ENCODE measurements at regions not wholly inside any gene's neighbourhood (a gene's known extent, or its start where the extent isn't known, plus 50 kb on each side); places are given as distances from the start of the nearest gene placed in this dataset.
"Not testable (repeated sequence)": the region's sequence is repeated elsewhere in the genome, so short reads cannot be mapped to it uniquely, and the experiment has no call there.

- DNase-seq: no peak
Measured at GRCh38 chr17:71769850-71770249, 351.0 kb upstream of the SOX9 start.

- no peak for DNase-seq
Measured at GRCh38 chr17:71777048-71777640, 343.7 kb upstream of the SOX9 start.

- DNase-seq: no peak
Measured at GRCh38 chr17:71779482-71779881, 341.3 kb upstream of the SOX9 start.

- DNase-seq: no peak
Measured at GRCh38 chr17:71780596-71780995, 340.2 kb upstream of the SOX9 start.

GRCh38 chr17:71782021-71782420 is 338.8 kb upstream of the SOX9 start:
- not testable (repeated sequence) for DNase-seq

GRCh38 chr17:71790791-71791190 is 330.0 kb upstream of the SOX9 start:
- no peak for DNase-seq

GRCh38 chr17:71791311-71791710 is 329.5 kb upstream of the SOX9 start:
- no peak for DNase-seq

- DNase-seq: no peak
Measured at GRCh38 chr17:71792966-71793365, 327.9 kb upstream of the SOX9 start.

- DNase-seq: no peak
Measured at GRCh38 chr17:71793518-71793917, 327.3 kb upstream of the SOX9 start.

- DNase-seq: no peak
Measured at GRCh38 chr17:71798701-71799100, 322.1 kb upstream of the SOX9 start.

GRCh38 chr17:71799657-71800056 is 321.2 kb upstream of the SOX9 start:
- no peak for DNase-seq

- no peak for DNase-seq
Measured at GRCh38 chr17:71801301-71801700, 319.5 kb upstream of the SOX9 start.

- no peak for DNase-seq
Measured at GRCh38 chr17:71802663-71803062, 318.2 kb upstream of the SOX9 start.

GRCh38 chr17:71803656-71804284 is 317.1 kb upstream of the SOX9 start:
- no peak for DNase-seq

- DNase-seq: no peak
Measured at GRCh38 chr17:71809537-71809936, 311.3 kb upstream of the SOX9 start.

GRCh38 chr17:71813861-71814260 is 307.0 kb upstream of the SOX9 start:
- DNase-seq: not testable (repeated sequence)

- DNase-seq: no peak
Measured at GRCh38 chr17:71821511-71821910, 299.3 kb upstream of the SOX9 start.

GRCh38 chr17:71824671-71825070 is 296.1 kb upstream of the SOX9 start:
- DNase-seq: no peak

GRCh38 chr17:71825687-71826086 is 295.1 kb upstream of the SOX9 start:
- DNase-seq: no peak

- DNase-seq: no peak
Measured at GRCh38 chr17:71828182-71828596, 292.6 kb upstream of the SOX9 start.

GRCh38 chr17:71830866-71831265 is 290.0 kb upstream of the SOX9 start:
- no peak for DNase-seq

GRCh38 chr17:71842986-71843385 is 277.8 kb upstream of the SOX9 start:
- no peak for DNase-seq

GRCh38 chr17:71845337-71845736 is 275.5 kb upstream of the SOX9 start:
- DNase-seq: no peak

GRCh38 chr17:71846561-71847110 is 274.2 kb upstream of the SOX9 start:
- no peak for DNase-seq

Measured in CD4-positive, alpha-beta T cell treated with Interleukin-12 subunit alpha and Interleukin-12 subunit beta, for 1 hour (primary cell).